ENCODE measurements at regions not wholly inside any gene's neighbourhood (a gene's known extent, or its start where the extent isn't known, plus 50 kb on each side); places are given as distances from the start of the nearest gene placed in this dataset.
A peak's percentile ranks its signal among the peaks of the same experiment; 100 is the strongest.

- DNase-seq (ENCODE audit: low spot score) = no peak
Measured at GRCh38 chr11:31910950-31911576, 99.9 kb upstream of the PAX6 start.

GRCh38 chr11:31903225-31904074 lies 92.3 kb upstream of the PAX6 start:
- no peak for DNase-seq (ENCODE audit: low spot score)

GRCh38 chr11:31902706-31903105 lies 91.6 kb upstream of the PAX6 start:
- no peak for DNase-seq (ENCODE audit: low spot score)

GRCh38 chr11:31895926-31896325 lies 84.8 kb upstream of the PAX6 start:
- no peak for DNase-seq (ENCODE audit: low spot score)

GRCh38 chr11:31887180-31887579 lies 76.1 kb upstream of the PAX6 start:
- peak; percentile 37 for DNase-seq (ENCODE audit: low spot score)

- DNase-seq (ENCODE audit: low spot score) = no peak
Measured at GRCh38 chr11:31884080-31884479, 73.0 kb upstream of the PAX6 start.

- DNase-seq (ENCODE audit: low spot score) = no peak
Measured at GRCh38 chr11:31883435-31883834, 72.3 kb upstream of the PAX6 start.

GRCh38 chr11:31882951-31883392 lies 71.8 kb upstream of the PAX6 start:
- DNase-seq (ENCODE audit: low spot score) = no peak

GRCh38 chr11:31881825-31882224 lies 70.7 kb upstream of the PAX6 start:
- no peak for DNase-seq (ENCODE audit: low spot score)

GRCh38 chr11:31879681-31880080 lies 68.6 kb upstream of the PAX6 start:
- no peak for DNase-seq (ENCODE audit: low spot score)

GRCh38 chr11:31877863-31878262 lies 66.7 kb upstream of the PAX6 start:
- DNase-seq (ENCODE audit: low spot score) = no peak

- DNase-seq (ENCODE audit: low spot score) = no peak
Measured at GRCh38 chr11:31877083-31877482, 66.0 kb upstream of the PAX6 start.

GRCh38 chr11:31875866-31876560 lies 64.9 kb upstream of the PAX6 start:
- DNase-seq (ENCODE audit: low spot score) = no peak

GRCh38 chr11:31874631-31875191 lies 63.6 kb upstream of the PAX6 start:
- peak; percentile 23 for DNase-seq (ENCODE audit: low spot score)

- DNase-seq (ENCODE audit: low spot score) = no peak
Measured at GRCh38 chr11:31873124-31873523, 62.0 kb upstream of the PAX6 start.

GRCh38 chr11:31872076-31872443 lies 60.9 kb upstream of the PAX6 start:
- DNase-seq (ENCODE audit: low spot score) = no peak

GRCh38 chr11:31871310-31872075 lies 60.4 kb upstream of the PAX6 start:
- DNase-seq (ENCODE audit: low spot score) = no peak

GRCh38 chr11:31870609-31871309 lies 59.6 kb upstream of the PAX6 start:
- peak; percentile 65 for DNase-seq (ENCODE audit: low spot score)

GRCh38 chr11:31869986-31870385 lies 58.9 kb upstream of the PAX6 start:
- DNase-seq (ENCODE audit: low spot score) = no peak

- DNase-seq (ENCODE audit: low spot score) = no peak
Measured at GRCh38 chr11:31865606-31866300, 54.6 kb upstream of the PAX6 start.
